Naive B cell (primary cell): ENCODE measurements at regions not wholly inside any gene's neighbourhood (a gene's known extent, or its start where the extent isn't known, plus 50 kb on each side); places are given as distances from the start of the nearest gene placed in this dataset.

Experiments used
- ATAC-seq, 2 donors: fragments of 150-1000 bp; cut with Tn5 transposase; 2 replicates each; pipeline ENCODE4 v1.10.0; 2021; ENCODE audit warnings: low read depth in 2 of 2, mild to moderate bottlenecking in 2 of 2, moderate library complexity in 2 of 2
- DNase-seq: peaks from one replicate; pipeline ENCODE4 v3.0.0; 2022
- H3K27ac Mint-ChIP-seq, 6 donors: one replicate each; pipeline ENCODE4 v1.8.0; 2020 to 2022; ENCODE audit warnings: mild to moderate bottlenecking in 6 of 6, mixed read lengths in 6 of 6, moderate library complexity in 5 of 6, inconsistent platforms in 2 of 6
- H3K27me3 Mint-ChIP-seq, 3 donors: one replicate each; pipeline ENCODE4 v1.8.0; 2021 to 2022; ENCODE audit warnings: mixed read lengths in 3 of 3, mild to moderate bottlenecking in 1 of 3
- H3K36me3 Mint-ChIP-seq, 2 donors: one replicate each; pipeline ENCODE4 v1.8.0; 2020 to 2022; ENCODE audit warnings: mixed read lengths in 2 of 2, inconsistent platforms in 1 of 2, mild to moderate bottlenecking in 1 of 2
- H3K4me1 Mint-ChIP-seq, 3 donors: one replicate each; pipeline ENCODE4 v1.8.0; 2020 to 2022; ENCODE audit warnings: mixed read lengths in 3 of 3, inconsistent platforms in 1 of 3, mild to moderate bottlenecking in 1 of 3, moderate library complexity in 1 of 3
- H3K4me3 Mint-ChIP-seq, 8 donors: one replicate each; pipeline ENCODE4 v1.8.0; 2020 to 2022; ENCODE audit warnings: mild to moderate bottlenecking in 8 of 8, mixed read lengths in 8 of 8, moderate library complexity in 8 of 8, inconsistent platforms in 2 of 8
- H3K9me3 Mint-ChIP-seq, 7 donors: one replicate each; pipeline ENCODE4 v1.8.0; 2020 to 2022; ENCODE audit warnings: mixed read lengths in 7 of 7, mild to moderate bottlenecking in 5 of 7, inconsistent platforms in 2 of 7, moderate library complexity in 1 of 7

DNA sequence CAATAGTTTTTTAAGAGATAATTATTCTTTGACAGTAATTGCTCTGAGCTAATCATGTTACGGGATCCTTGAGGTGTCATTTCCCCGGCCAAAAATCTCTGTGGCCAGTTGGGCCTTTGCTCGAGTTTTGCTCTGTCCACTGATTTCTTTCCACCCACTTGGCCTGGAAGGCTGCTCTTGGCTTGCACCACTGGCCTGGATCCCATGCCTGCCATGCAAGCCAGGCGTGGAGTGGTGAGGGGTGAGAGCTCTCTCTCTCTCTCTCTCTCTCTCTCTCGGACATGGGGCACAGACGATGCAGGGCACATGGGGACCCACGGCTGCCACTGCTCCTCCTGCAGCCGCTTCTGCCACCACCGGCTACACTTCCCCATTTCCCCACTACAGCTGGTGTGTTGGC lies 853.0 kb upstream of the GCFC2 start:
- DNase-seq = no peak
- H3K9me3 Mint-ChIP-seq = peaks cover 0 to 1% (median 0%) of the 10 kb centered on the region in 7 donors
- H3K27me3 Mint-ChIP-seq = no peaks in the 10 kb centered on the region
- no peak overlapping the region for H3K27ac Mint-ChIP-seq
- no peaks in the 10 kb centered on the region for H3K4me1 Mint-ChIP-seq
- no peak for ATAC-seq
- no peaks in the 10 kb centered on the region for H3K36me3 Mint-ChIP-seq
- no peak overlapping the region for H3K4me3 Mint-ChIP-seq

DNA sequence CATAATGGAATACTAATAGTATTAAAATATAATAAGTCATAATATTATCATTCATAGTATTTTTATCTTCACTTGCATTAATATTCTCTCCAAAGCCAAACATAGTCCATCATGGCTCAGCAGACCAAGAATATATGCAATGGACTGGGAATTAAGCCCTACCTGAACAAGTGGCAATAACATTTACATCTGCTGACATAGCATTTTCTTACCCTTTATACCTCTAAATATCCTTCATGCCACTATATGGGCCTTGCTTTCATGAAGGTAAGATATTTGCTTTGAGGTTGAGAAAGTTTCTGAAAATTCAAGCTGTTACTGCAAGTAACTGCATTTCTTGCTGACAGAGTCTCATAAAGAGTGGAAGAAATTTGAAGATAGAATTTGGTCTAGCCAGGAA lies 847.4 kb upstream of the GCFC2 start:
- Mint-ChIP-seq H3K4me1 (no peaks in the 10 kb centered on the region), H3K36me3 (no peaks in the 10 kb centered on the region), H3K4me3 (no peak overlapping the region), H3K9me3 (peaks cover 0 to 4% (median 0%) of the 10 kb centered on the region in 7 donors), H3K27ac (no peak overlapping the region), H3K27me3 (no peaks in the 10 kb centered on the region)
- ATAC-seq = no peak
- no peak for DNase-seq

DNA sequence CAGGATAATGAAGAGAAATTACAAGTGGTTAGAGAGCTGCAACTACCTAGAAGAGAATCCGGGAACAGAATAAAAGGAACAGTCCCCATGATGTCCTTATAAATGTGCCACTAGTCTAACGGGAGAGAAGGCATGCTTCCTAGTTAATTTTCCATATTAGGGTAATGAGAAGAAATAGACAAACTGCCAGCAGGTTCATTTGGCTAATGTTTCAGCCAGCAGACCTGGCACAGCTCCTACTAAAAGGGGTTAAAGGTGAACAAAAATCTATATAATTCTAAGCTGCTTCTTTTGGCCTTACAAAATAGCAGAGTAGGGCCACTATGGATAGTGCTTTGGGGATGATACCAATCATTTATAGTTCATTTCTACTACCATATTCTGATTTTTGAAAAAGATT lies 845.3 kb upstream of the GCFC2 start:
- no peak for ATAC-seq
- Mint-ChIP-seq H3K9me3 (peaks cover 0 to 4% (median 0%) of the 10 kb centered on the region in 7 donors), H3K4me1 (no peaks in the 10 kb centered on the region)

DNA sequence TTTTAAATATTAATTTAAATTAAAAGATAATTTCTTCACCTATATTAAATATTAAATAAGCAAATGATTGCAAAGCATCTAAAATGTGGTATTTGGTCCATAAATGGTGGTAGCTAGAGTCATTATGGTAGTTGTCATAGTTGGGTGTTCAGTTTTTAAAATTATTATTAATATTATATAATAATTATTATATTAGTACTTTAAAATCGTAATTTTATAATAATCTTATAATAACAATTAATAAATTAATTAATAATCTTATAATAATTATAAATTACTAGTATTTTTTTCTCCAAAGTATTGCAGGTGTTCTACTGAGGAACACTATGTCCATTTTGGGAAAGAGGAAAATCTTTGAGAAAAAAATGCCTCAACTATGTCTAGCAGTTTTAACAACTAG lies 835.5 kb upstream of the GCFC2 start:
- Mint-ChIP-seq H3K27me3 (no peaks in the 10 kb centered on the region), H3K36me3 (no peaks in the 10 kb centered on the region), H3K9me3 (peaks cover 0 to 2% (median 0%) of the 10 kb centered on the region in 7 donors), H3K4me1 (no peaks in the 10 kb centered on the region), H3K4me3 (no peak overlapping the region), H3K27ac (no peak overlapping the region)
- DNase-seq (no peak), ATAC-seq (no peak)

More for the DNA sequence above, 845.3 kb upstream of the GCFC2 start:
- Mint-ChIP-seq H3K4me3 (no peak overlapping the region), H3K27me3 (no peaks in the 10 kb centered on the region), H3K27ac (no peak overlapping the region), H3K36me3 (no peaks in the 10 kb centered on the region)
- no peak for DNase-seq

DNA sequence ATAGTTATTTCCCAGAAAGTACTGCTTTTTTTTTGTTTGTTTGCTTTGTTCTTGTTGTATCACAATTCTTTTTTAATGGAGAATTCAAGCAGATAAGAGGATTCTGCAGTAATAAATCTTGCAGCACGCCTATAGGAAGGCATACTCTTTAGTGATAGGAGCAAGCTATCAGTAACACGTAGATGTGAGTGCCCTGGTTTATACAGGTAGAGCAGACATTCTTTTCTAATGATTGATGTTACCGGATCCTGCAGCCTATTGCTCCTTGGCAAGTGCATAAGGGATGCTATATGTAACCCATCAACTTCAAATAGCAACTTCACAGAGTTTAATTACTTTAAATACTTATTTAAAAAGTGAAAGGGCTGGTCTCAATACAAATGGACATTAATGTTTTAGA lies 834.2 kb upstream of the GCFC2 start:
- DNase-seq = no peak
- peaks cover 0 to 4% (median 0%) of the 10 kb centered on the region in 7 donors for H3K9me3 Mint-ChIP-seq
- H3K4me3 Mint-ChIP-seq = no peak overlapping the region
- no peak for ATAC-seq
- no peak overlapping the region for H3K27ac Mint-ChIP-seq
- no peaks in the 10 kb centered on the region for H3K27me3 Mint-ChIP-seq
- no peaks in the 10 kb centered on the region for H3K36me3 Mint-ChIP-seq
- no peaks in the 10 kb centered on the region for H3K4me1 Mint-ChIP-seq

DNA sequence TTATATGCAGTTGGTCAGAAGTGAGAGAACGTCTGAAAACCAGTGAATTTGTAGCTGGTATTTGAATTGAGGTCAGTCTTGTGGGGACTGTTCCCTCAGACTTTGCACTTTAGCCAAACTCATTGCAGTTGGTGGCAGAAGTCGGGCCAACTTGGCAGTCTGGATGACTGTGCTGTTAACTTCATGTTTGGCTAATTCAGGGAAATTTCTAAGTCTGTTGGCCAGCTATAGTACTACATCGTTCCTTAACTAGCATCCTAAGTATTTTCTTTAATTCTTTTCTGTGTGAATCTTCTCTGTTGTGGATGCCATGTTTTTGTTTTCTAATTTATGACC lies 806.8 kb upstream of the GCFC2 start:
- no peaks in the 10 kb centered on the region for H3K27me3 Mint-ChIP-seq
- H3K4me1 Mint-ChIP-seq = no peaks in the 10 kb centered on the region
- no peaks in the 10 kb centered on the region for H3K36me3 Mint-ChIP-seq
- ATAC-seq (no peak), DNase-seq (no peak)
- peaks cover 0 to 9% (median 3%) of the 10 kb centered on the region in 7 donors for H3K9me3 Mint-ChIP-seq
- no peak overlapping the region for H3K4me3 Mint-ChIP-seq
- no peak overlapping the region for H3K27ac Mint-ChIP-seq

DNA sequence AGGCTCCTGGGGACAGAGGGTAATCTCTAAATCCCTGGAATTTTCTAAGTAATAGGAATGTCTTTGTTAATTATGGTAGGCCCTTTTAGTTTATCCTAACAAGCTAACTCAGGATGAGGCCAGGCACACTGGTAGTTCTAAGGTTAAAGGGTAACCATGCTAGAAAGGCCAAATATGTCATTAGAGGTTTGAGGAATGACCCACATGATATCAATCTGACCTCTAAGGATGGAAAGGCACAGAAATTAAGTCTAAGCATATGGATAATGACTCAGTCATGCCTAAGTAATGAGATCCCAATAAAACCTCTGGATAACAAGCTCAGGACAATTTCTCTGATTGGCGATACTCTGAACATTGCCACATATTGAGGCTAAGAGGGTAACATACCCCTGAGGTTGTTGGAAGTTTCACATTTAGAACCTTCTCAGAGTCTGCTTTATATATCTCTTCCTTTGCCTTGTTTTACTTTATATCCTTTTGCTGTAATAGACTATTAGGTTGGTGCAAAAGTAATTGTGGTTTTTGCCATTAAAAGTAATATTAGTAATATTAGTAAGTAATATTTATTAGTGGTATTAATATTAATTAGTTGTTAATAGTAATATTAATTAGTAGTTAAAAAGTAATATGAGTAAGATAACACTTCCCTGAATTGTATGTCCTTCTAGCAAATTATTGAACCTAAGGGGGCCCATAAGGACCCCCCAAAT lies 806.3 kb upstream of the GCFC2 start:
- Mint-ChIP-seq H3K27me3 (no peaks in the 10 kb centered on the region), H3K4me3 (no peak overlapping the region), H3K9me3 (peaks cover 0 to 8% (median 3%) of the 10 kb centered on the region in 7 donors), H3K36me3 (no peaks in the 10 kb centered on the region), H3K4me1 (no peaks in the 10 kb centered on the region), H3K27ac (no peak overlapping the region)
- ATAC-seq = no peak
- DNase-seq = no peak

DNA sequence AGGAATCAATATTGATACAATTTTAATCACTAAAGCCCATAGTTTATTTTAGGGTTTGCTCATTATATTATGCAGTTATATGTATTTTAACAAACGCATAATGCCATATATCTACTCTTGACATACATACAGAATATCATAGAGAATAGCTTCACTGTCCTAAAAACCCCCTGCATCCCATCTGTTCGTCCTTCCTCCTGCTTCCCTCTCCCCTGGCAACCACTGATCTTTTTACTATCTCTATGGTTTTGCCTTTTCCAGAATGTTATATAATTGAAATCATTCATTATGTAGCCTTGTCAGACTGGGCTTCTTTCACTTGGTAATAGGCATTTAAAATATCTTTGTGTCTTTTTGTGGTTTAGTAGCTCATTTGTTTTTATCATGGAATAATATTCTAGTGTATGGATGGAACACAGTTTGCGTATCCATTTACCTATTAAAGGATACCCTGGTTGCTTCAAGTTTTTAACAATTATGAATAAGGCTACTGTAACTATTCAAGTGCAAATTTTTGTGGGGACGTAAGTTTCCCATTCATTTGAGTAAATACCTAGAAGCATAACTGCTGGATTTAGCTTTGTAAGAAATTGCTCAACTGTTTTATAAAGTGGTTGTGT lies 801.6 kb upstream of the GCFC2 start:
- Mint-ChIP-seq H3K27me3 (no peaks in the 10 kb centered on the region), H3K36me3 (no peaks in the 10 kb centered on the region), H3K4me1 (no peaks in the 10 kb centered on the region), H3K4me3 (no peak overlapping the region), H3K9me3 (peaks cover 0 to 6% (median 3%) of the 10 kb centered on the region in 7 donors), H3K27ac (no peak overlapping the region)
- no peak for ATAC-seq
- DNase-seq = no peak

DNA sequence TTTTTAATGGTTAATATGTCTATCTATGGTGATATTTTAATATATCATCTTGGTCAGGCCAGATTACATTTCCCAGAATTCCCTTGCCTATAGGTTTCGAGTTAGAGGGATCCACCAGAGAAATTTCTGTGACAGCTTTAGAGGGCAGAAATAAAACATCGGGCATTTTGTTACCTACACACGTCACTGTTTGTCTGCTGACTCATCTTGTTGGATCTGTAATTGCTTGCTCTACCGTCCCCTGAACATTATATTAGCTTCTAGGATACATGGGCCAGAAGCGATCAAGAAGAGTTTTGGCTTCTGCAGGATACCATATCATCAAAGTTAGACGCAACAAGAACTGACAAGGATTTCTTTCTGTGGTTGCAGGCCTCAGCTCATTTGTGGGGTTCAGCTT lies 795.8 kb upstream of the GCFC2 start:
- no peaks in the 10 kb centered on the region for H3K4me1 Mint-ChIP-seq
- ATAC-seq (no peak), DNase-seq (no peak)
- no peak overlapping the region for H3K27ac Mint-ChIP-seq
- peaks cover 0 to 3% (median 0%) of the 10 kb centered on the region in 7 donors for H3K9me3 Mint-ChIP-seq
- no peak overlapping the region for H3K4me3 Mint-ChIP-seq
- no peaks in the 10 kb centered on the region for H3K36me3 Mint-ChIP-seq
- no peaks in the 10 kb centered on the region for H3K27me3 Mint-ChIP-seq

DNA sequence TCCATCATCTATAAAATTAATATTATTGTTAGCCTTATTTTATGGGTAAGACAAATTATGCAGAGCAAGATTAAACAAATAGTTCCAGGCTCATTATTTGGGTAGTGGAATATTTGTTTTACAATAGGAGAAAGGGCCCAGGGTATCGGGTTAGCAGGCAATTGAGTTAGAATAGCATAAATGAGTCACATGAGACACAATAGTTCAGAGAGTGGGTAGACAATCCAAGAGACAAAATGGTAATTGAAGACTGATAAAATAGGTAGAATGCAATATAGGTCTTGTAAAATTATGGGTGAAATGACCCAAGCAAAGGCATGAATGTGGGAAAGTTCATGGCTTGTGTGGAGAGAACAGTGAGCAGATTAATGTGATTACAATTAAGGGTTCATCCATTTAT lies 790.9 kb upstream of the GCFC2 start:
- Mint-ChIP-seq H3K9me3 (no peaks in the 10 kb centered on the region), H3K27me3 (no peaks in the 10 kb centered on the region), H3K36me3 (no peaks in the 10 kb centered on the region), H3K27ac (no peak overlapping the region), H3K4me1 (no peaks in the 10 kb centered on the region), H3K4me3 (no peak overlapping the region)
- DNase-seq (no peak), ATAC-seq (no peak)

DNA sequence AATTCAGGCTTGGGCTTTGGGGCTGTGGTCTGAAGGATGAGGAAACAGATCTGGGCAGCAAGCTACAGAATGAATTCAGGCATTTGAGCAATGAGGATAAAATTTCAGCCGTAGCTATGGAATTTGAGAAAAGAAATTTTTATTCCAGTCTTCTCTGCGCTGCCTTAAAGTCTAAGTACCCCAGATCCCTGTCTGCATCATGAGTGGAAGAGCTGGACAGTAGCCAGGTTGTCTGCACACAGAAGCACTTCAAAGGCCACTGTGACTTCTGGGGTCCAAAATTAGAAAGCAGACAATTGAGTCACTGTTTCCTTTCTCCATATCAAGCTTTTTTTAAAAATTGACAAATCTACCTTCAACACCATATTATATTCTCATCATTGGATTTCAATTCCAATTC lies 787.6 kb upstream of the GCFC2 start:
- Mint-ChIP-seq H3K4me3 (peak overlapping the region in 1 of 8 donors; percentile 32), H3K9me3 (no peaks in the 10 kb centered on the region), H3K36me3 (no peaks in the 10 kb centered on the region), H3K4me1 (no peaks in the 10 kb centered on the region), H3K27me3 (no peaks in the 10 kb centered on the region), H3K27ac (no peak overlapping the region)
- ATAC-seq (no peak), DNase-seq (no peak)

DNA sequence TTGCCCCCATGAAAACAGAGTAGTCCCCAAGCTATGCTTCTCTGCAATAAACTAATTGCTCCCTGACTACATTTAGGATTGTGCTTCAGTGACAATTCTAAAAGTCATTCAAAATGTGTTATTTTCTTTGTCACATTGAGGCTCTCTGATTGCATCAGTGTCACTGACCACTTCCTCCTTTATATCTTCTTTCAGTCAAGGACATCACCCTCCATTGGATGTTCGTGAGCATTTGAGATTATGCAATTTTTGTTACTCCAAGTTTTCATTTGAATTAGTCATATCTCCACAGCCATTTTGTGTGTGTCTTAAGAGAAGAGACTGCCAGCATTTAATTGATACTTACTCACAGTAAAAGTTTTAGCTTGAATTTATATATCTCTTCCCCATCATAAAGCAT lies 780.8 kb upstream of the GCFC2 start:
- no peak overlapping the region for H3K27ac Mint-ChIP-seq
- ATAC-seq (no peak), DNase-seq (no peak)
- H3K36me3 Mint-ChIP-seq = no peaks in the 10 kb centered on the region
- no peaks in the 10 kb centered on the region for H3K4me1 Mint-ChIP-seq
- H3K4me3 Mint-ChIP-seq = no peak overlapping the region
- no peaks in the 10 kb centered on the region for H3K27me3 Mint-ChIP-seq
- H3K9me3 Mint-ChIP-seq = peaks cover 0 to 4% (median 0%) of the 10 kb centered on the region in 7 donors

DNA sequence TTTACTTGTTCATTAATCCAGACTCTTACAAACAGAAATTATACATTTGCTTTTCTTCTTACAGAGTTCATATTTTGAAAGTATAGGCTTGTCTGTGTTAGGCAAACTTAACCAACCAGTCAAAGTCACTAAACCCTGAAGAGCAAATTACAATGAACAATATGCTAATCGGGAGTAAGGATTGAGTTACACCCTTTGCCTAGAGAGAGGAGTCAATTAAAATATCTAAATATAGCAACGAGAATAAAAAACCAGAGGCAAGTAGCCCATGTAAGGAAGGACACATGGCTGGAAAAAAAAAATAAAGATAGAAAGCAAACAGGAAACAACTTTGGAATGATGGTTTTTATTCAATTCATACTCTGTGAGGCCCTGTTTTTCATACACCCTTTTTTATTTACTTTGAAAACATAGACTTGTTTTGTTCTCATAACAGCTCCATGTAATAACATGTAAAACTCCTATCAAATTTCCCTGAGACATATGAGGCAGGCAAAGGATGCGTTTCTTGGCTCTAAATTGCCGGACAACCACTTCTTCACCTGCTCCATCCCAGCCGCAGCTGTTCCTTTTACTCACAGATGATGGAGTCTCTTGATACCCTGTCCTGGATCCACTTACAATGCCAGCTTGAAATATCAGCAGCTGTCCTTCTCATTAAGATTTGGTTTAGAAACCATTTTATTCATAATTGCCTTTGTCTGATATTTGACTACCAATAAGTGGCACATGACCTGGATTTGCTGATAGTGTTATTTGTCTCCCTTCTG lies 767.7 kb upstream of the GCFC2 start:
- Mint-ChIP-seq H3K27me3 (no peaks in the 10 kb centered on the region), H3K27ac (no peak overlapping the region), H3K4me1 (no peaks in the 10 kb centered on the region), H3K9me3 (peaks cover 0 to 7% (median under 1%) of the 10 kb centered on the region in 7 donors), H3K4me3 (no peak overlapping the region), H3K36me3 (no peaks in the 10 kb centered on the region)
- DNase-seq (no peak), ATAC-seq (no peak)

DNA sequence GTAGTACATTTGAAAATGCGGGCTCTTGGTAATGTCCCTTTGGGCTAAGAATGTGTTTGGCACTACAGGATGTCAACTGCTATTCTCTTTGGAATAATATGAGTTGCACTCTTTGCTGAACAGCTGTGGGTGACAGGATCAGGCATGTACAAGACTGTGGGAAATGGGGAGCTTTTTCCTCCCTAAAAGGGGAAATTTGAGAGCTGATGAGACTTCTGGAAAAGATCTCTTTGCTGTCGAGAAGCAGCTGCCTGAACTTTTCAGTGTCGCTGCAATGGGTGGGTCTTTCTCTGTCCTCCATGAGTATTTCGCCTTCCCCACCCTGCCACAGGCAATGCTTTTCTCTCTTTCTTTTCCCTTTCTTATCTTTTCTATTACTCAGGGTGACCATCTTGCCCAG lies 762.2 kb upstream of the GCFC2 start:
- no peak overlapping the region for H3K27ac Mint-ChIP-seq
- H3K9me3 Mint-ChIP-seq = peaks cover 0 to 11% (median 4%) of the 10 kb centered on the region in 7 donors
- H3K27me3 Mint-ChIP-seq = no peaks in the 10 kb centered on the region
- DNase-seq (no peak), ATAC-seq (no peak)
- no peaks in the 10 kb centered on the region for H3K36me3 Mint-ChIP-seq
- no peaks in the 10 kb centered on the region for H3K4me1 Mint-ChIP-seq
- H3K4me3 Mint-ChIP-seq = no peak overlapping the region
